Mammary epithelial cell (primary cell): ENCODE measurements at regions not wholly inside any gene's neighbourhood (a gene's known extent, or its start where the extent isn't known, plus 50 kb on each side); places are given as distances from the start of the nearest gene placed in this dataset.

Experiments
- CTCF ChIP-seq, 2 donors: IDR thresholded peaks in 1 of 2; conservative IDR thresholded peaks in 1 of 2; 2 replicates each; pipeline ENCODE4 v1.5.1; 2011 to 2012; ENCODE audit warnings: inconsistent platforms in 2 of 2, low read length in 2 of 2, mild to moderate bottlenecking in 2 of 2, control low read depth in 1 of 2, low read depth in 1 of 2; ENCODE audit not compliant: insufficient read depth in 1 of 2; ENCODE audit errors: extremely low read depth in 1 of 2
- EZH2 ChIP-seq: IDR thresholded peaks from 2 replicates; pipeline ENCODE4 v1.6.1; 2012; ENCODE audit warnings: low read length, inconsistent platforms, borderline replicate concordance

- TF ChIP-seq CTCF (conservative IDR thresholded peaks at IDR 0.05 in 1 of 2, IDR thresholded peaks at IDR 0.05 in 1 of 2; ENCODE audit: extremely low read depth in 1 of 2, insufficient read depth in 1 of 2, low read depth in 1 of 2, low read length in 2 of 2) (no peak), EZH2 (no peak)
These were observed 326.1 kb upstream of the ROPN1 start for GRCh38 chr3:124318014-124318413.
